GM10248 (cell line): ENCODE measurements at regions not wholly inside any gene's neighbourhood (a gene's known extent, or its start where the extent isn't known, plus 50 kb on each side); places are given as distances from the start of the nearest gene placed in this dataset.
"Not testable (repeated sequence)": the region's sequence is repeated elsewhere in the genome, so short reads cannot be mapped to it uniquely, and the experiment has no call there.

Source experiments
- CTCF ChIA-PET: fragments of 300-600 bp; sonication (Branson Sonifier 250); formaldehyde crosslinking; extraction: SDS; loops from one replicate; lab custom pipeline; 2021; ENCODE audit warnings: antibody characterized with exemption; lab: Yijun Ruan, JAX
- POLR2A ChIA-PET: fragments of 350-650 bp; sonication (Branson Sonifier 250); formaldehyde crosslinking; extraction: SDS; loops from one replicate; lab custom pipeline; 2020; ENCODE audit warnings: antibody characterized with exemption; lab: Yijun Ruan, JAX
- DNase-seq: peaks from one replicate; pipeline ENCODE4 v3.0.0; 2012; ENCODE audit errors: extremely low spot score
- CTCF ChIP-seq: IDR thresholded peaks from 2 replicates; pipeline ENCODE4 v1.5.1; 2012; ENCODE audit warnings: mild to moderate bottlenecking, low read depth; ENCODE audit errors: extremely low read depth, missing control alignments, control extremely low read depth

GRCh38 chr5:23977997-23978396, 470.6 kb downstream of the PRDM9 start:
- DNase-seq, result no peak
- TF ChIP-seq CTCF, result no peak
- ChIA-PET POLR2A (no interaction called here), CTCF (no interaction called here)

GRCh38 chr5:23991406-23991805, 484.0 kb downstream of the PRDM9 start:
- TF ChIP-seq CTCF, result no peak
- ChIA-PET POLR2A (no interaction called here), CTCF (no interaction called here)
- no peak for DNase-seq

GRCh38 chr5:23994581-23995370, 487.4 kb downstream of the PRDM9 start:
- ChIA-PET POLR2A (no interaction called here), CTCF (no interaction called here)
- DNase-seq, result no peak
- TF ChIP-seq CTCF, result no peak

- no peak for TF ChIP-seq CTCF
- ChIA-PET CTCF (no interaction called here), POLR2A (no interaction called here)
- no peak for DNase-seq
Measured at GRCh38 chr5:23996525-23996924, 489.1 kb downstream of the PRDM9 start.

GRCh38 chr5:24005384-24005783, 498.0 kb downstream of the PRDM9 start:
- ChIA-PET POLR2A (no interaction called here), CTCF (interaction anchor here (1.6 kb wide), 1 partner anchor 25 kb away, joined by 3 read pairs; no protein-coding TSS in a partner anchor)
- TF ChIP-seq CTCF, result no peak
- DNase-seq, result no peak

GRCh38 chr5:24017710-24018109, 510.3 kb downstream of the PRDM9 start:
- POLR2A ChIA-PET, DNase-seq, CTCF ChIA-PET: not testable (repeated sequence)

GRCh38 chr5:24026288-24026687, 518.9 kb downstream of the PRDM9 start:
- no peak for DNase-seq
- CTCF ChIA-PET, result no interaction called here

More at GRCh38 chr5:24026288-24026687, 518.9 kb downstream of the PRDM9 start:
- POLR2A ChIA-PET, result no interaction called here
- no peak for TF ChIP-seq CTCF
